22Rv1 (cell line): ENCODE measurements at regions not wholly inside any gene's neighbourhood (a gene's known extent, or its start where the extent isn't known, plus 50 kb on each side); places are given as distances from the start of the nearest gene placed in this dataset.

Experiments
- CTCF ChIP-seq: fragments of 450-650 bp; IDR thresholded peaks from 2 replicates; pipeline ENCODE4 v1.5.1; 2017; ENCODE audit warnings: mild to moderate bottlenecking
- ZFX ChIP-seq: fragments of 450-650 bp; IDR thresholded peaks from 2 replicates; pipeline ENCODE4 v1.6.1; 2017; ENCODE audit warnings: antibody characterized with exemption, borderline replicate concordance

DNA sequence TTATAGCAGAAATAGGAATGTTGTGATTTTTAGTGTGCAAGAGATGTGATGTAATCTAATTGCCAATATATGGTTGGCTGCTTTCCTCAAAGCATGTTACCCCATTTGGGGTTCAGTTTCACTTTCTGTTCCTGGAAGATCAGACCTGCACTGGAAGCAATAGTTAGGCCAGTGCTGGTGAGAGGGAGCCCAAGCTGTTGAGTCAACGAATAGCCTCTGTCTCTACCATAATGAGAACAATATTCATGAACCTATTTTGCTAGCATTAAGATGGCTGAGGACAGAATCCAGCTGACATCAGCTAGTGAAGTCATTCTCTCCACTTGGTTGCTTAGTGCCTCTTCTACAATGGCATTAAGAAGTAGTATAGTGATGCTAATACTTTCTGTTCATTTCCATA lies 379.9 kb upstream of the DCN start:
- TF ChIP-seq CTCF (no peak), ZFX (no peak)
